ENCODE measurements at regions not wholly inside any gene's neighbourhood (a gene's known extent, or its start where the extent isn't known, plus 50 kb on each side); places are given as distances from the start of the nearest gene placed in this dataset.
"Not testable (repeated sequence)": the region's sequence is repeated elsewhere in the genome, so short reads cannot be mapped to it uniquely, and the experiment has no call there.

GRCh38 chr5:50898966-50899365 lies 232.5 kb downstream of the PARP8 start:
- DNase-seq = no peak

- DNase-seq = no peak
These were observed 234.6 kb downstream of the PARP8 start for GRCh38 chr5:50900952-50901510.

GRCh38 chr5:50903651-50904050 lies 237.2 kb downstream of the PARP8 start:
- no peak for DNase-seq

GRCh38 chr5:50905996-50906570 lies 239.6 kb downstream of the PARP8 start:
- no peak for DNase-seq

- not testable (repeated sequence) for DNase-seq
These were observed 253.7 kb downstream of the PARP8 start for GRCh38 chr5:50920160-50920559.

- DNase-seq = no peak
These were observed 255.1 kb downstream of the PARP8 start for GRCh38 chr5:50921366-50922133.

GRCh38 chr5:50922134-50922941 lies 255.9 kb downstream of the PARP8 start:
- peak; percentile 35 for DNase-seq

- DNase-seq = no peak
These were observed 256.7 kb downstream of the PARP8 start for GRCh38 chr5:50922942-50923767.

GRCh38 chr5:50923768-50924494 lies 257.5 kb downstream of the PARP8 start:
- no peak for DNase-seq

GRCh38 chr5:50927953-50928352 lies 261.5 kb downstream of the PARP8 start:
- no peak for DNase-seq

GRCh38 chr5:50929174-50929573 lies 262.7 kb downstream of the PARP8 start:
- no peak for DNase-seq

- no peak for DNase-seq
These were observed 267.9 kb downstream of the PARP8 start for GRCh38 chr5:50934343-50934742.

- no peak for DNase-seq
These were observed 278.7 kb downstream of the PARP8 start for GRCh38 chr5:50945139-50945538.

- no peak for DNase-seq
These were observed 281.7 kb downstream of the PARP8 start for GRCh38 chr5:50947906-50948683.

GRCh38 chr5:50953290-50953689 lies 286.9 kb downstream of the PARP8 start:
- no peak for DNase-seq

GRCh38 chr5:50958852-50959457 lies 292.5 kb downstream of the PARP8 start:
- peak; percentile 57 for DNase-seq

GRCh38 chr5:50962934-50963872 lies 296.8 kb downstream of the PARP8 start:
- peak; percentile 85 for DNase-seq

GRCh38 chr5:50963971-50964745 lies 297.7 kb downstream of the PARP8 start:
- DNase-seq = peak; percentile 27
